ENCODE measurements at regions not wholly inside any gene's neighbourhood (a gene's known extent, or its start where the extent isn't known, plus 50 kb on each side); places are given as distances from the start of the nearest gene placed in this dataset.
A peak's percentile ranks its signal among the peaks of the same experiment; 100 is the strongest.

GRCh38 chr4:19063662-19064061 lies 1042.1 kb upstream of the LCORL start:
- Histone ChIP-seq H3K4me1 (replicated peaks; ENCODE audit: insufficient read depth) (no peaks in the 10 kb centered on the region), H3K4me2 (no peak overlapping the region), H2AFZ (no peak overlapping the region), H3K79me2 (ENCODE audit: low read depth) (no peaks in the 10 kb centered on the region), H3K4me3 (no peak overlapping the region), H3K27me3 (ENCODE audit: insufficient read depth, low read depth) (no peaks in the 10 kb centered on the region), H3K9me2 (ENCODE audit: insufficient read depth) (no peaks in the 10 kb centered on the region), H3K36me3 (ENCODE audit: low read depth) (no peaks in the 10 kb centered on the region), H3F3A (ENCODE audit: insufficient read depth, low read depth) (no peaks in the 10 kb centered on the region), H3K27ac (no peak overlapping the region), H4K20me1 (ENCODE audit: insufficient read depth) (no peaks in the 10 kb centered on the region), H3K9me3 (ENCODE audit: insufficient read depth, low read depth) (no peaks in the 10 kb centered on the region)
- BruUV-seq (replicated peaks), result no TSS peak
- ChIA-PET CTCF (no interaction called here), POLR2A (ENCODE audit: unreplicated experiment) (no interaction called here)
- DNase-seq, result no peak
- TF ChIP-seq CTCF (conservative IDR thresholded peaks at IDR 0.05) (no peak), EZH2 (IDR thresholded peaks at IDR 0.05; ENCODE audit: low read depth) (no peak)
- intact Hi-C loops (cut with micrococcal nuclease; ENCODE audit: unreplicated experiment), result no loop called here

- BruUV-seq (replicated peaks), result no TSS peak
- DNase-seq, result no peak
- ChIA-PET CTCF (no interaction called here), POLR2A (ENCODE audit: unreplicated experiment) (no interaction called here)
- TF ChIP-seq CTCF (conservative IDR thresholded peaks at IDR 0.05), result no peak
- TF ChIP-seq EZH2 (IDR thresholded peaks at IDR 0.05; ENCODE audit: low read depth), result no peak
- Histone ChIP-seq H3K9me2 (ENCODE audit: insufficient read depth) (no peaks in the 10 kb centered on the region), H3K27ac (no peak overlapping the region), H2AFZ (no peak overlapping the region), H3K4me2 (no peak overlapping the region), H3K4me3 (no peak overlapping the region), H4K20me1 (ENCODE audit: insufficient read depth) (no peaks in the 10 kb centered on the region), H3K79me2 (ENCODE audit: low read depth) (no peaks in the 10 kb centered on the region), H3F3A (ENCODE audit: insufficient read depth, low read depth) (no peaks in the 10 kb centered on the region), H3K36me3 (ENCODE audit: low read depth) (no peaks in the 10 kb centered on the region), H3K4me1 (replicated peaks; ENCODE audit: insufficient read depth) (no peaks in the 10 kb centered on the region), H3K9me3 (ENCODE audit: insufficient read depth, low read depth) (no peaks in the 10 kb centered on the region), H3K27me3 (ENCODE audit: insufficient read depth, low read depth) (no peaks in the 10 kb centered on the region)
- intact Hi-C loops (cut with micrococcal nuclease; ENCODE audit: unreplicated experiment), result no loop called here
These were observed 1033.4 kb upstream of the LCORL start for GRCh38 chr4:19054916-19055315.

GRCh38 chr4:19051831-19052230 lies 1030.3 kb upstream of the LCORL start:
- H3F3A ChIP-seq (ENCODE audit: insufficient read depth, low read depth), result no peaks in the 10 kb centered on the region
- no peaks in the 10 kb centered on the region for H3K4me1 ChIP-seq (replicated peaks; ENCODE audit: insufficient read depth)
- TF ChIP-seq CTCF (conservative IDR thresholded peaks at IDR 0.05), result no peak
- no peak for TF ChIP-seq EZH2 (IDR thresholded peaks at IDR 0.05; ENCODE audit: low read depth)
- no peaks in the 10 kb centered on the region for H3K9me2 ChIP-seq (ENCODE audit: insufficient read depth)
- DNase-seq, result peak in 1 of 2 experiments; percentile 34
- H3K27me3 ChIP-seq (ENCODE audit: insufficient read depth, low read depth), result no peaks in the 10 kb centered on the region
- H3K36me3 ChIP-seq (ENCODE audit: low read depth), result no peaks in the 10 kb centered on the region
- H3K9me3 ChIP-seq (ENCODE audit: insufficient read depth, low read depth), result no peaks in the 10 kb centered on the region
- no peak overlapping the region for H2AFZ ChIP-seq
- no peak overlapping the region for H3K4me3 ChIP-seq
- no peak overlapping the region for H3K27ac ChIP-seq
- intact Hi-C loops (cut with micrococcal nuclease; ENCODE audit: unreplicated experiment), result no loop called here
- BruUV-seq (replicated peaks), result no TSS peak
- POLR2A ChIA-PET (ENCODE audit: unreplicated experiment), result interaction anchor here (0.6 kb wide), 1 partner anchor 873 kb away, joined by 3 read pairs; no protein-coding TSS in a partner anchor
- H3K79me2 ChIP-seq (ENCODE audit: low read depth), result no peaks in the 10 kb centered on the region
- H4K20me1 ChIP-seq (ENCODE audit: insufficient read depth), result no peaks in the 10 kb centered on the region
- CTCF ChIA-PET, result no interaction called here
- H3K4me2 ChIP-seq, result no peak overlapping the region

Measured in PC-9 (cell line).